Keratinocyte (primary cell): ENCODE measurements at regions not wholly inside any gene's neighbourhood (a gene's known extent, or its start where the extent isn't known, plus 50 kb on each side); places are given as distances from the start of the nearest gene placed in this dataset.

Experiments
- DNase-seq: peaks from one replicate; pipeline ENCODE4 v3.0.0-alpha.2; 2011; ENCODE audit warnings: low read depth, missing footprints, low spot score
- FAIRE-seq: peaks from 2 replicates; lab custom pipeline; 2011; peaks lifted over from hg19 to GRCh38; lab: Jason Lieb, UNC
- H2AFZ ChIP-seq: 2 replicates; pipeline ENCODE4 v1.6.0; 2012; ENCODE audit warnings: low read length, control low read depth, inconsistent platforms; ENCODE audit not compliant: control insufficient read depth
- H3K27ac ChIP-seq: 2 replicates; pipeline ENCODE4 v1.5.1; 2011; ENCODE audit warnings: low read length; ENCODE audit not compliant: control insufficient read depth, insufficient read depth
- H3K27me3 ChIP-seq: 3 replicates; pipeline ENCODE4 v1.6.0; 2011; ENCODE audit warnings: low read length; ENCODE audit not compliant: control insufficient read depth, insufficient read depth; ENCODE audit errors: extremely low read depth
- H3K36me3 ChIP-seq, 2 experiments: 2 replicates in 1 of 2; 3 replicates in 1 of 2; pipeline ENCODE4 v1.5.1; 2011; ENCODE audit warnings: low read length in 2 of 2, mild to moderate bottlenecking in 1 of 2; ENCODE audit not compliant: control insufficient read depth in 2 of 2, insufficient read depth in 2 of 2; ENCODE audit errors: extremely low read depth in 1 of 2
- H3K4me1 ChIP-seq: 3 replicates; pipeline ENCODE4 v1.5.1; 2011; ENCODE audit warnings: low read length; ENCODE audit not compliant: control insufficient read depth, insufficient read depth; ENCODE audit errors: extremely low read depth
- H3K4me2 ChIP-seq: 3 replicates; pipeline ENCODE4 v1.6.0; 2011; ENCODE audit warnings: low read depth, low read length; ENCODE audit not compliant: control insufficient read depth, insufficient read depth; ENCODE audit errors: extremely low read depth
- H3K4me3 ChIP-seq, 3 experiments: fragments of 200-600 bp in 1 of 3; sonication (generic) in 1 of 3; 2 replicates in 2 of 3; 3 replicates in 1 of 3; pipeline ENCODE4 v1.5.1; 2011 to 2016; ENCODE audit warnings: low read length in 3 of 3, mild to moderate bottlenecking in 3 of 3, control low read depth in 2 of 3, inconsistent platforms in 1 of 3, low read depth in 1 of 3, mixed read lengths in 1 of 3, mixed run types in 1 of 3, moderate library complexity in 1 of 3; ENCODE audit not compliant: control insufficient read depth in 2 of 3, insufficient read depth in 2 of 3; ENCODE audit errors: extremely low read depth in 1 of 3
- H3K79me2 ChIP-seq: 2 replicates; pipeline ENCODE4 v1.6.0; 2012; ENCODE audit warnings: low read length; ENCODE audit not compliant: control insufficient read depth, insufficient read depth
- H3K9ac ChIP-seq: 3 replicates; pipeline ENCODE4 v1.6.0; 2011; ENCODE audit warnings: low read length; ENCODE audit not compliant: control insufficient read depth, insufficient read depth; ENCODE audit errors: extremely low read depth
- H3K9me1 ChIP-seq: 3 replicates; pipeline ENCODE4 v1.6.0; 2011; ENCODE audit warnings: low read length; ENCODE audit not compliant: control insufficient read depth, insufficient read depth; ENCODE audit errors: extremely low read depth
- H3K9me3 ChIP-seq: 2 replicates; pipeline ENCODE4 v1.5.1; 2012; ENCODE audit warnings: low read depth, low read length; ENCODE audit not compliant: control insufficient read depth
- H4K20me1 ChIP-seq: 3 replicates; pipeline ENCODE4 v1.6.0; 2011; ENCODE audit warnings: low read length; ENCODE audit not compliant: control insufficient read depth, insufficient read depth; ENCODE audit errors: extremely low read depth
- EZH2 ChIP-seq: IDR thresholded peaks from one replicate; pipeline ENCODE4 v1.6.1; 2012; ENCODE audit warnings: inconsistent platforms, mild to moderate bottlenecking, low read length, moderate library complexity
- dilution Hi-C: fragments of 300-500 bp; cut with MboI; formaldehyde crosslinking; loops from one replicate; pipeline ENCODE4 v1.7.0; 2020; ENCODE audit warnings: low sequenced_read_pairs; ENCODE audit not compliant: extremely low pct_ligation_motif_present
- TF ChIP-seq, protein P1 (sequence below), 3 experiments: IDR thresholded peaks in 1 of 3; conservative IDR thresholded peaks in 1 of 3; optimal IDR thresholded peaks in 1 of 3; 2 replicates in 2 of 3; 3 replicates in 1 of 3; pipeline versions ENCODE3 to v1.5.1; 2011; ENCODE audit warnings: low read length in 3 of 3, mild to moderate bottlenecking in 3 of 3, moderate library complexity in 2 of 3, control low read depth in 1 of 3, inconsistent platforms in 1 of 3; ENCODE audit not compliant: insufficient read depth in 2 of 3; ENCODE audit errors: extremely low read depth in 1 of 3

DNA sequence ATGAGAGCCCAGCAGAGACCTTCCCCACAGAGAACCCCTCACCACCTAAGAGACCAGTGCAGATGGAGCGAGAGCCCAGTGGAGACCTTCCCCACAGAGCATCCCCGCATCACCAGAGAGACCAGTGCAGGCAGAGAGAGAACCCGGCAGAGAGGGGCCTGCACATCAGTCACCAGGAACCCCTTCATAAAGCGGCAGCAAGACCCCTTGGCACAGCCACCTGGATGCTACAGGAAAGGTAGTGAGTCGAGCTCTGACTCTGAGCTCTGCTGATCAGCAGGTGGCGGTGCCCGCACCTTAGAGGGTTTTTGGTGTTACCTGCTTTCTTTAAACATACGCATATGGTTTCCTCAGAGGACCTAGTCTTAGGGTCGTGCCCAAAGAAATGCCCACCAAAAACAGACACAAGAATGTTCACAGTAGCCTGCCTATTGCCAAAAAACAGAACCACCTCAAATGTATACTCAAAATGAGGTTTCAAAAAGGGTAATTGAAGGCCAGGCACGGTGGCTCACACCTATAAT lies 678.7 kb downstream of the BRD1 start:
- Histone ChIP-seq H3K27ac (no peak overlapping the region), H3K36me3 (no peaks in the 10 kb centered on the region), H3K4me1 (no peaks in the 10 kb centered on the region), H3K9me3 (peaks cover 4% of the 10 kb centered on the region), H3K9me1 (no peaks in the 10 kb centered on the region), H3K9ac (no peak overlapping the region), H3K4me2 (no peak overlapping the region), H3K79me2 (no peaks in the 10 kb centered on the region), H3K4me3 (no peak overlapping the region), H3K27me3 (no peaks in the 10 kb centered on the region), H2AFZ (no peak overlapping the region), H4K20me1 (no peaks in the 10 kb centered on the region)
- dilution Hi-C loops: no loop called here
- TF ChIP-seq, protein P1, sequence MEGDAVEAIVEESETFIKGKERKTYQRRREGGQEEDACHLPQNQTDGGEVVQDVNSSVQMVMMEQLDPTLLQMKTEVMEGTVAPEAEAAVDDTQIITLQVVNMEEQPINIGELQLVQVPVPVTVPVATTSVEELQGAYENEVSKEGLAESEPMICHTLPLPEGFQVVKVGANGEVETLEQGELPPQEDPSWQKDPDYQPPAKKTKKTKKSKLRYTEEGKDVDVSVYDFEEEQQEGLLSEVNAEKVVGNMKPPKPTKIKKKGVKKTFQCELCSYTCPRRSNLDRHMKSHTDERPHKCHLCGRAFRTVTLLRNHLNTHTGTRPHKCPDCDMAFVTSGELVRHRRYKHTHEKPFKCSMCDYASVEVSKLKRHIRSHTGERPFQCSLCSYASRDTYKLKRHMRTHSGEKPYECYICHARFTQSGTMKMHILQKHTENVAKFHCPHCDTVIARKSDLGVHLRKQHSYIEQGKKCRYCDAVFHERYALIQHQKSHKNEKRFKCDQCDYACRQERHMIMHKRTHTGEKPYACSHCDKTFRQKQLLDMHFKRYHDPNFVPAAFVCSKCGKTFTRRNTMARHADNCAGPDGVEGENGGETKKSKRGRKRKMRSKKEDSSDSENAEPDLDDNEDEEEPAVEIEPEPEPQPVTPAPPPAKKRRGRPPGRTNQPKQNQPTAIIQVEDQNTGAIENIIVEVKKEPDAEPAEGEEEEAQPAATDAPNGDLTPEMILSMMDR (optimal IDR thresholded peaks at IDR 0.05 in 1 of 3, IDR thresholded peaks at IDR 0.05 in 1 of 3, conservative IDR thresholded peaks at IDR 0.05 in 1 of 3; ENCODE audit: extremely low read depth in 1 of 3, insufficient read depth in 2 of 3, low read length in 3 of 3): no peak
- no peak for TF ChIP-seq EZH2
- FAIRE-seq: no peak
- DNase-seq: no peak

DNA sequence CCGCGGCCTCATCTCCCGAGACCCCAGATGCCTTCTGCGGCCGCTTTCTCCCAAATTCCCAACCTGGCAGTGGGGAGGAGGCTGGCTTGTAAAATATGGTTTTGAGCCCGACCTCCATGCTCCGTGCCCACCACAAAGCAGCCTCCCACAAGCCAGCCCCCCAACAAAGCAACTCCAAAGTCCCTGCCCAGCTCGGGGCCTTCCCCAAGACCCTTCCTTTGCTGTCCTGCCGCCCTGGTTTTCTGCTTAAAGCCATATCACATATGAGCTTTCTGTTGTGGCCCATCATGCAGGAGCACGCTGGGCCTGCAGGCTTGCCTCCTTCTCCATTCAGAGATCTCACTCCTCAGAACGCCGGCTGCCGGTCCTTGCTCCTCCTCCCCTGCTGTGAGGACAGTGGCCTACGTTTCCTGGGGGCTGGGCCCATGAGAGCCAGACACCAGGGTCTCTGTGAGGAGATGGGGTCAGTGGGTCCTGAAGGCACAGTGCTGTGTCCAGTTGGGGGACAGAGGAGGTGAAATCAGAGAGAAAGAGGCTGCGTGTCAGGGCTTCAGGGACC lies 680.0 kb downstream of the BRD1 start:
- H3K9ac ChIP-seq: no peak overlapping the region
- no peak for TF ChIP-seq EZH2
- TF ChIP-seq, protein P1 (optimal IDR thresholded peaks at IDR 0.05 in 1 of 3, IDR thresholded peaks at IDR 0.05 in 1 of 3, conservative IDR thresholded peaks at IDR 0.05 in 1 of 3; ENCODE audit: extremely low read depth in 1 of 3, insufficient read depth in 2 of 3, low read length in 3 of 3): no peak
- H3K79me2 ChIP-seq: no peaks in the 10 kb centered on the region
- H3K9me1 ChIP-seq: no peaks in the 10 kb centered on the region
- dilution Hi-C loops: no loop called here
- H3K36me3 ChIP-seq: no peaks in the 10 kb centered on the region
- no peak overlapping the region for H2AFZ ChIP-seq
- no peak for FAIRE-seq
- no peaks in the 10 kb centered on the region for H3K4me1 ChIP-seq
- H3K4me2 ChIP-seq: no peak overlapping the region
- peaks cover 4% of the 10 kb centered on the region for H3K9me3 ChIP-seq
- H3K27me3 ChIP-seq: no peaks in the 10 kb centered on the region
- H4K20me1 ChIP-seq: no peaks in the 10 kb centered on the region
- no peak overlapping the region for H3K4me3 ChIP-seq
- H3K27ac ChIP-seq: no peak overlapping the region
- no peak for DNase-seq
